Naive thymus-derived CD8-positive, alpha-beta T cell (primary cell): ENCODE measurements at regions not wholly inside any gene's neighbourhood (a gene's known extent, or its start where the extent isn't known, plus 50 kb on each side); places are given as distances from the start of the nearest gene placed in this dataset.
"Not testable (repeated sequence)": the region's sequence is repeated elsewhere in the genome, so short reads cannot be mapped to it uniquely, and the experiment has no call there.

ENCODE experiments used
- ATAC-seq, 2 donors: fragments of 150-1000 bp; cut with Tn5 transposase in 1 of 2; sonication (Bioruptor Pico), chemical (Tn5 transposase) in 1 of 2; 1 replicate in 1 of 2; 2 replicates in 1 of 2; pipeline ENCODE4 v1.10.0; 2021; ENCODE audit warnings: mild to moderate bottlenecking in 2 of 2, moderate library complexity in 2 of 2
- POLR2A ChIA-PET: fragments of 350-600 bp; sonication (Branson Sonifier 250); formaldehyde crosslinking; loops from one replicate; lab custom pipeline; 2021; ENCODE audit warnings: antibody characterized with exemption; lab: Charles Lee
- DNase-seq, 10 donors: peaks; one replicate each; pipeline versions ENCODE4 v3.0.0 to v3.0.0-alpha.2; 2020 to 2022
- H3K27ac Mint-ChIP-seq, 10 donors: one replicate each; pipeline ENCODE4 v1.8.0; 2020 to 2022; ENCODE audit warnings: mild to moderate bottlenecking in 10 of 10, mixed read lengths in 10 of 10, moderate library complexity in 4 of 10, inconsistent platforms in 1 of 10
- H3K27me3 Mint-ChIP-seq, 5 donors: one replicate each; pipeline ENCODE4 v1.8.0; 2021 to 2022; ENCODE audit warnings: mixed read lengths in 5 of 5
- H3K36me3 Mint-ChIP-seq, 3 donors: one replicate each; pipeline ENCODE4 v1.8.0; 2020 to 2022; ENCODE audit warnings: mixed read lengths in 3 of 3, mild to moderate bottlenecking in 2 of 3, inconsistent platforms in 1 of 3
- H3K4me1 Mint-ChIP-seq, 4 donors: one replicate each; pipeline ENCODE4 v1.8.0; 2021 to 2022; ENCODE audit warnings: mixed read lengths in 4 of 4
- H3K4me3 Mint-ChIP-seq, 10 donors: one replicate each; pipeline ENCODE4 v1.8.0; 2020 to 2022; ENCODE audit warnings: mild to moderate bottlenecking in 10 of 10, mixed read lengths in 10 of 10, moderate library complexity in 6 of 10, inconsistent platforms in 1 of 10
- H3K9me3 Mint-ChIP-seq, 9 donors: one replicate each; pipeline ENCODE4 v1.8.0; 2020 to 2022; ENCODE audit warnings: mixed read lengths in 9 of 9, mild to moderate bottlenecking in 3 of 9, inconsistent platforms in 1 of 9, moderate library complexity in 1 of 9

GRCh38 chr9:83191154-83191553 lies 128.2 kb upstream of the RASEF start:
- Mint-ChIP-seq H3K4me3 (no peak overlapping the region), H3K9me3 (peaks cover 0 to 3% (median 0%) of the 10 kb centered on the region in 9 donors), H3K27me3 (peaks cover 9 to 56% (median 14%) of the 10 kb centered on the region in 5 donors), H3K36me3 (no peaks in the 10 kb centered on the region), H3K4me1 (no peaks in the 10 kb centered on the region), H3K27ac (no peak overlapping the region)
- DNase-seq = no peak
- POLR2A ChIA-PET = no interaction called here
- ATAC-seq = no peak

GRCh38 chr9:83189026-83189425 lies 126.1 kb upstream of the RASEF start:
- H3K4me1 Mint-ChIP-seq, H3K36me3 Mint-ChIP-seq, ATAC-seq, H3K9me3 Mint-ChIP-seq, POLR2A ChIA-PET, H3K4me3 Mint-ChIP-seq, DNase-seq, H3K27ac Mint-ChIP-seq: not testable (repeated sequence)
- peaks cover 9 to 40% (median 14%) of the 10 kb centered on the region in 5 donors for H3K27me3 Mint-ChIP-seq

DNA sequence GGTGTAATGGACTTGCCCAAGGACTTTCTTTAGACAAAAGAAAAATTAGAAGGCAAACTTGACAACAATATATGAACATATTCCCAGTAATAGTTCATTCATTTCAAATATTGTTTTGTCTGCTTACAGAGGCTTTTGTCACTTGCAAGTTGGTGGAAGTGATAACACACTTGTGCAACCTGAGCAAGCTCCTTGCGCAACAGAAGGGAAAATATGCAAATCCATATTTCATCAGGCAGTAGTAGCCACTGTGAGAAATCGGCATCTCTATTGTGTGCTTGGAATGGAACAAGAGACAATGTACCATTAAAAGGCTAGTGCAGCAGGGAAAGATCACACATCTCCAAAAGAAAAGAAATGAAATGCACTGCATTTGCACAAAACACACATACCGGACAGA lies 125.3 kb upstream of the RASEF start:
- Mint-ChIP-seq H3K27me3 (peaks cover 9 to 38% (median 14%) of the 10 kb centered on the region in 5 donors), H3K4me3 (no peak overlapping the region), H3K36me3 (no peaks in the 10 kb centered on the region), H3K4me1 (no peaks in the 10 kb centered on the region), H3K27ac (no peak overlapping the region), H3K9me3 (peaks cover 0 to 2% (median 0%) of the 10 kb centered on the region in 9 donors)
- POLR2A ChIA-PET = no interaction called here
- ATAC-seq = no peak
- DNase-seq = no peak

GRCh38 chr9:83186155-83186737 lies 123.3 kb upstream of the RASEF start:
- H3K27ac Mint-ChIP-seq = no peak overlapping the region
- DNase-seq = no peak
- H3K36me3 Mint-ChIP-seq = no peaks in the 10 kb centered on the region
- POLR2A ChIA-PET = no interaction called here
- ATAC-seq = no peak
- H3K4me1 Mint-ChIP-seq = no peaks in the 10 kb centered on the region
- H3K9me3 Mint-ChIP-seq = peaks cover 0 to 2% (median 0%) of the 10 kb centered on the region in 9 donors
- H3K4me3 Mint-ChIP-seq = no peak overlapping the region
- H3K27me3 Mint-ChIP-seq = peaks cover 7 to 38% (median 14%) of the 10 kb centered on the region in 5 donors

- Mint-ChIP-seq H3K4me3 (no peak overlapping the region), H3K4me1 (no peaks in the 10 kb centered on the region), H3K36me3 (no peaks in the 10 kb centered on the region), H3K27me3 (peaks cover 7 to 38% (median 14%) of the 10 kb centered on the region in 5 donors), H3K27ac (no peak overlapping the region), H3K9me3 (peaks cover 0 to 2% (median 0%) of the 10 kb centered on the region in 9 donors)
- POLR2A ChIA-PET = no interaction called here
- DNase-seq = no peak
- ATAC-seq = no peak
Observed at GRCh38 chr9:83185488-83186154, 122.7 kb upstream of the RASEF start.

- POLR2A ChIA-PET = no interaction called here
- no peaks in the 10 kb centered on the region for H3K4me1 Mint-ChIP-seq
- H3K36me3 Mint-ChIP-seq = no peaks in the 10 kb centered on the region
- H3K9me3 Mint-ChIP-seq = peaks cover 0 to 4% (median 2%) of the 10 kb centered on the region in 9 donors
- H3K4me3 Mint-ChIP-seq = no peak overlapping the region
- DNase-seq (no peak), ATAC-seq (no peak)
- H3K27ac Mint-ChIP-seq = no peak overlapping the region
- H3K27me3 Mint-ChIP-seq = peaks cover 4 to 22% (median 12%) of the 10 kb centered on the region in 5 donors
Observed at GRCh38 chr9:83183621-83184020, 120.7 kb upstream of the RASEF start.

DNA sequence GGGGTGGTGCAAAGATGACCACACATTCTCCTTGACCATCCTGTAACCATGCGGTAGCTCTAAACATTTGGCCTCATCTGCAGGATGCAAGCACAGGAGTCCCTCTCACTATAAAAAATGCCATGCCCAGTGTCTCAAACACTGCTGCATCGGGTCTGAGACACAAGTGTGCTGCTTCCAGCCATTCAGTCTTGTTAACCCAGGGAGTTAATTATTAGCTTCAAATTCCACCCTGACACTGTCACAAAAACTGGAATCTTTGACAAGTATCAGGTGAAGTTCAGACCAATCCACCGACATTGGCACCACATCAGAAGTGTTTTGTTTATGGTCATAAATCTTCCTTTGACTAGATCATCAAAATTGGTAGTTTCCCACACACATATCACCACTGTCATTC lies 119.1 kb upstream of the RASEF start:
- no peak for ATAC-seq
- DNase-seq = no peak
- Mint-ChIP-seq H3K9me3 (peaks cover 1 to 18% (median 13%) of the 10 kb centered on the region in 9 donors), H3K27ac (no peak overlapping the region), H3K36me3 (peaks cover 0 to 13% (median 0%) of the 10 kb centered on the region in 3 donors), H3K4me3 (no peak overlapping the region), H3K27me3 (peaks cover 3 to 14% (median 11%) of the 10 kb centered on the region in 5 donors), H3K4me1 (no peaks in the 10 kb centered on the region)
- POLR2A ChIA-PET = no interaction called here

GRCh38 chr9:83178717-83179116 lies 115.8 kb upstream of the RASEF start:
- Mint-ChIP-seq H3K36me3 (peaks cover 0 to 23% (median 0%) of the 10 kb centered on the region in 3 donors), H3K27ac (no peak overlapping the region), H3K9me3 (peaks cover 5 to 47% (median 18%) of the 10 kb centered on the region in 9 donors), H3K4me1 (no peaks in the 10 kb centered on the region), H3K27me3 (peaks cover 0 to 8% (median 0%) of the 10 kb centered on the region in 5 donors), H3K4me3 (no peak overlapping the region)
- POLR2A ChIA-PET = no interaction called here
- ATAC-seq = no peak
- DNase-seq = no peak

- Mint-ChIP-seq H3K27ac (no peak overlapping the region), H3K27me3 (peaks cover 0 to 8% (median 0%) of the 10 kb centered on the region in 5 donors), H3K4me1 (no peaks in the 10 kb centered on the region), H3K9me3 (peaks cover 11 to 56% (median 27%) of the 10 kb centered on the region in 9 donors), H3K4me3 (no peak overlapping the region), H3K36me3 (peaks cover 0 to 28% (median 0%) of the 10 kb centered on the region in 3 donors)
- DNase-seq (no peak), ATAC-seq (no peak)
- POLR2A ChIA-PET = no interaction called here
Observed at GRCh38 chr9:83177747-83178146, 114.8 kb upstream of the RASEF start.

GRCh38 chr9:83167126-83167525 lies 104.2 kb upstream of the RASEF start:
- ATAC-seq (no peak), DNase-seq (no peak)
- POLR2A ChIA-PET = no interaction called here

DNA sequence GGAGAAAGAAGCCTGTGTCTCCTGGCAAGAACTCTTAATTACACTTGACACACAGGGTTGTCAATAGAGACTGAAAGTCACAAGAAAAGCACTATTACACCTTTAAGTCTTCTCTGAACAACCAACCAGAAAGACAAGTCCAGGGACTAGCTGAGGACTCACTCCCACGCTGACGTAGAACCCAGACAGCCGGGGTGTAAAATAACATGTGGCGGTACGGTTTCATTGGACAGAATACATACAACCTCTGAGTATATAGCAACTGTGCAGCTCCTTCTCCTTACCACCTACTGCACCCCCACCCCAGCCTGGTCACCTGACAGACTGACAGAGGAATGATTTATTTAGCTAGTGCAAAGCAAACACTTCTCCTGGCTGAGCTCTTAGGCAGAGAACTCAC lies 103.4 kb upstream of the RASEF start:
- no peak overlapping the region for H3K27ac Mint-ChIP-seq
- peaks cover 4 to 26% (median 10%) of the 10 kb centered on the region in 9 donors for H3K9me3 Mint-ChIP-seq
- POLR2A ChIA-PET = no interaction called here
- DNase-seq (no peak), ATAC-seq (no peak)
- no peak overlapping the region for H3K4me3 Mint-ChIP-seq
- H3K27me3 Mint-ChIP-seq = peaks cover 0 to 7% (median 0%) of the 10 kb centered on the region in 5 donors
- H3K36me3 Mint-ChIP-seq = no peaks in the 10 kb centered on the region
- no peaks in the 10 kb centered on the region for H3K4me1 Mint-ChIP-seq

More at GRCh38 chr9:83167126-83167525, 104.2 kb upstream of the RASEF start:
- no peak overlapping the region for H3K27ac Mint-ChIP-seq
- H3K9me3 Mint-ChIP-seq = peaks cover 3 to 33% (median 15%) of the 10 kb centered on the region in 9 donors
- no peak overlapping the region for H3K4me3 Mint-ChIP-seq
- H3K4me1 Mint-ChIP-seq = no peaks in the 10 kb centered on the region
- peaks cover 0 to 7% (median 0%) of the 10 kb centered on the region in 5 donors for H3K27me3 Mint-ChIP-seq
- no peaks in the 10 kb centered on the region for H3K36me3 Mint-ChIP-seq

DNA sequence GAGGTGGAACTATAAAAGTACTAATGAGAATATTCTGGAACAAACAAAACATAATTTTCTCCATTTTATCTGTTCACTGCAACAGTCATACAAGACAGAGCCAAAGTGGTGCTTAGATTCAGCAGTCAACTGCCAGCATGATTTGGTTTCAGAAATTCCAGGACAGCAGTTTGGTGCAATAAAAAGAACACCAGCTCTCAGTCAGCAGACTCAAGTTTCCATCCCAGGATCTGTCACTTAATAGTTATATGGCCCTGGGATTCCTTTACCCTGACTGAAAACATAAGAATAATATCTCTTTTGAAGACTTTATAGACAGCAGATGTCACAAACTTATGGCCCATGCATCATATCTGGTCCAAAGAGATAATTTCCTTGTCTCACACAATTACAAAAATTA lies 92.8 kb upstream of the RASEF start:
- ATAC-seq (no peak), DNase-seq (no peak)
- H3K27ac Mint-ChIP-seq = no peak overlapping the region
- POLR2A ChIA-PET = no interaction called here
- H3K27me3 Mint-ChIP-seq = peaks cover 0 to 7% (median 2%) of the 10 kb centered on the region in 5 donors
- H3K9me3 Mint-ChIP-seq = peaks cover 0 to 20% (median 2%) of the 10 kb centered on the region in 9 donors
- H3K4me1 Mint-ChIP-seq = no peaks in the 10 kb centered on the region
- no peak overlapping the region for H3K4me3 Mint-ChIP-seq
- peaks cover 0 to 11% (median 0%) of the 10 kb centered on the region in 3 donors for H3K36me3 Mint-ChIP-seq

DNA sequence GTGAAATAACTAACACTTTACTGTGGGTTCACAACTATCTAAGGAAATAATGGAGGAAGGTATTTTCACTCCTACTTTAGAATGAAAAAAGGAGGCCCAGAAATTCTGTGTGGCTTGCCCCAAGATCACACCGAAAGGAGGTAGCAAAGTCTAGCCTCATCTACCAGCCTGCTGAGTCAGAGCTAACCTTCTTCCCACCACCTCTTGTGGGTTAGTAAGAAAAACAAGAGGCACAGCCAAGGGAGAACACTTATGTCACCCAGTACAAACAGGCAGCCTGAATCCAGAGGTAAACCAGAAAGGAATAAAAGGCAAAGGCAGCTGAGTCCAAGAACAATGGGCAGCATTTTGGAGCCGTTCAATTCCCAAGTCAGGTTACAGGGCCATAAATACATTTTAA lies 91.9 kb upstream of the RASEF start:
- POLR2A ChIA-PET = no interaction called here
- Mint-ChIP-seq H3K27ac (no peak overlapping the region), H3K27me3 (peaks cover 0 to 7% (median 0%) of the 10 kb centered on the region in 5 donors), H3K9me3 (peaks cover 0 to 15% (median 2%) of the 10 kb centered on the region in 9 donors), H3K36me3 (peaks cover 0 to 2% (median 0%) of the 10 kb centered on the region in 3 donors), H3K4me3 (no peak overlapping the region), H3K4me1 (no peaks in the 10 kb centered on the region)
- DNase-seq = no peak
- ATAC-seq = no peak
